IMR-90 (cell line): ENCODE measurements at regions not wholly inside any gene's neighbourhood (a gene's known extent, or its start where the extent isn't known, plus 50 kb on each side); places are given as distances from the start of the nearest gene placed in this dataset.

ENCODE experiments used
- ATAC-seq: fragments of 200-7000 bp; cut with Tn5 transposase; 2 replicates; pipeline ENCODE4 v1.9.1; 2020; ENCODE audit warnings: low read depth, mild to moderate bottlenecking, moderate library complexity
- BruUV-seq: library from RNA; stranded (reverse); fragments of 400-500 nt; replicated peaks from 2 replicates; lab custom pipeline; 2021; lab: Mats Ljungman, UMichigan
- CTCF ChIA-PET: fragments of 300-600 bp; formaldehyde crosslinking; extraction: SDS; loops from one replicate; lab custom pipeline; 2021; ENCODE audit warnings: antibody characterized with exemption; lab: Yijun Ruan, JAX
- POLR2A ChIA-PET: fragments of 300-600 bp; sonication (Branson Sonifier 250); formaldehyde crosslinking; loops from one replicate; lab custom pipeline; 2022; ENCODE audit warnings: antibody characterized with exemption; ENCODE audit not compliant: unreplicated experiment; lab: Charles Lee
- DNase-seq: peaks from one replicate; pipeline ENCODE4 v3.0.0; 2013
- H2AFZ ChIP-seq: replicated peaks from 2 replicates; pipeline ENCODE3; 2013; ENCODE audit warnings: low read length, mild to moderate bottlenecking; ENCODE audit not compliant: poor library complexity
- H2AK5ac ChIP-seq: 2 replicates; pipeline ENCODE4 v1.6.1; 2013; ENCODE audit warnings: low read depth, low read length, inconsistent platforms
- H2AK9ac ChIP-seq: replicated peaks from 2 replicates; pipeline ENCODE3; 2013; ENCODE audit warnings: mild to moderate bottlenecking, low read depth, low read length, moderate library complexity; ENCODE audit not compliant: poor library complexity
- H2BK120ac ChIP-seq: 2 replicates; pipeline ENCODE4 v1.6.1; 2013; ENCODE audit warnings: low read depth, low read length, inconsistent platforms
- H2BK15ac ChIP-seq: 3 replicates; pipeline ENCODE4 v1.6.1; 2013; ENCODE audit warnings: low read depth, low read length, inconsistent platforms
- H2BK20ac ChIP-seq: 2 replicates; pipeline ENCODE4 v1.6.1; 2013; ENCODE audit warnings: low read depth, mild to moderate bottlenecking, inconsistent platforms, low read length, moderate library complexity
- H2BK5ac ChIP-seq: 2 replicates; pipeline ENCODE4 v1.6.1; 2013; ENCODE audit warnings: mild to moderate bottlenecking, low read depth, low read length, inconsistent platforms; ENCODE audit not compliant: poor library complexity, severe bottlenecking
- H3K14ac ChIP-seq: replicated peaks from 2 replicates; pipeline ENCODE4 v1.6.1; 2013; ENCODE audit warnings: low read depth, low read length, inconsistent platforms
- H3K18ac ChIP-seq: 2 replicates; pipeline ENCODE4 v1.6.1; 2013; ENCODE audit warnings: low read depth, low read length, control low read depth
- H3K23ac ChIP-seq: 2 replicates; pipeline ENCODE4 v1.6.1; 2013; ENCODE audit warnings: low read depth, low read length, inconsistent platforms
- H3K27ac ChIP-seq: 2 replicates; pipeline ENCODE4 v1.5.1; 2013; ENCODE audit warnings: mild to moderate bottlenecking, control low read depth, low read length; ENCODE audit not compliant: insufficient read depth
- H3K27me3 ChIP-seq: 2 replicates; pipeline ENCODE4 v1.6.1; 2013; ENCODE audit warnings: low read length; ENCODE audit not compliant: control insufficient read depth, insufficient read depth
- H3K36me3 ChIP-seq: 2 replicates; pipeline ENCODE4 v1.6.1; 2013; ENCODE audit warnings: low read length, mixed read lengths; ENCODE audit not compliant: control insufficient read depth, insufficient read depth
- H3K4ac ChIP-seq: 2 replicates; pipeline ENCODE4 v1.6.1; 2013; ENCODE audit warnings: low read depth, low read length, inconsistent platforms
- H3K4me1 ChIP-seq: 2 replicates; pipeline ENCODE4 v1.6.1; 2013; ENCODE audit warnings: low read length, mixed read lengths; ENCODE audit not compliant: control insufficient read depth, insufficient read depth
- H3K4me2 ChIP-seq: 2 replicates; pipeline ENCODE4 v1.6.1; 2013; ENCODE audit warnings: low read depth, mild to moderate bottlenecking, control low read depth, low read length, moderate library complexity
- H3K4me3 ChIP-seq: 2 replicates; pipeline ENCODE4 v1.5.1; 2013; ENCODE audit warnings: low read depth, mild to moderate bottlenecking, control low read depth, low read length, moderate library complexity; ENCODE audit not compliant: insufficient read depth
- H3K56ac ChIP-seq: 2 replicates; pipeline ENCODE4 v1.6.1; 2013; ENCODE audit warnings: low read length, inconsistent platforms; ENCODE audit not compliant: insufficient read depth; ENCODE audit errors: extremely low read depth
- H3K79me1 ChIP-seq, 2 experiments: 2 replicates each; pipeline ENCODE4 v1.6.1; 2013; ENCODE audit warnings: low read length in 2 of 2, inconsistent platforms in 1 of 2, low read depth in 1 of 2
- H3K9ac ChIP-seq: 2 replicates; pipeline ENCODE4 v1.6.1; 2013; ENCODE audit warnings: low read depth, low read length, control low read depth
- H3K9me1 ChIP-seq: 2 replicates; pipeline ENCODE4 v1.6.1; 2013; ENCODE audit warnings: low read length, inconsistent platforms; ENCODE audit not compliant: insufficient read depth
- H3K9me3 ChIP-seq: 2 replicates; pipeline ENCODE4 v1.6.1; 2013; ENCODE audit warnings: low read length; ENCODE audit not compliant: control insufficient read depth, insufficient read depth
- H4K20me1 ChIP-seq: 2 replicates; pipeline ENCODE4 v1.6.1; 2013; ENCODE audit warnings: low read length, inconsistent platforms; ENCODE audit not compliant: insufficient read depth
- H4K5ac ChIP-seq: 2 replicates; pipeline ENCODE4 v1.6.1; 2013; ENCODE audit warnings: mild to moderate bottlenecking, low read depth, low read length, control low read depth
- H4K8ac ChIP-seq, 2 experiments: 2 replicates each; pipeline ENCODE4 v1.6.1; 2013; ENCODE audit warnings: low read depth in 2 of 2, low read length in 2 of 2, control low read depth in 1 of 2, inconsistent platforms in 1 of 2
- H4K91ac ChIP-seq: 2 replicates; pipeline ENCODE4 v1.6.1; 2013; ENCODE audit warnings: low read depth, low read length, inconsistent platforms; ENCODE audit not compliant: insufficient read depth
- BHLHE40 ChIP-seq: fragments of 150-350 bp; IDR thresholded peaks from 2 replicates; pipeline ENCODE4 v1.6.1; 2016; ENCODE audit warnings: mild to moderate bottlenecking, low read depth, low read length
- CEBPB ChIP-seq: IDR thresholded peaks from 2 replicates; pipeline ENCODE4 v1.6.1; 2012; ENCODE audit warnings: low read depth, low read length, improper control_type of control experiment
- CHD1 ChIP-seq: IDR thresholded peaks from 2 replicates; pipeline ENCODE4 v1.6.1; 2012; ENCODE audit warnings: low read depth, low read length, improper control_type of control experiment
- CTCF ChIP-seq: conservative IDR thresholded peaks from 2 replicates; pipeline ENCODE4 v1.5.1; 2012; ENCODE audit warnings: mild to moderate bottlenecking, low read depth, low read length, improper control_type of control experiment
- ELK1 ChIP-seq: fragments of 150-350 bp; IDR thresholded peaks from 2 replicates; pipeline ENCODE4 v1.6.1; 2016; ENCODE audit warnings: low read depth, mild to moderate bottlenecking, low read length, moderate library complexity, borderline replicate concordance
- FOS ChIP-seq: fragments of 150-350 bp; IDR thresholded peaks from 2 replicates; pipeline ENCODE4 v1.6.1; 2016; ENCODE audit warnings: low read depth, low read length
- MAFK ChIP-seq: IDR thresholded peaks from 2 replicates; pipeline ENCODE4 v1.6.1; 2012; ENCODE audit warnings: low read depth, low read length, improper control_type of control experiment
- MAZ ChIP-seq: IDR thresholded peaks from 2 replicates; pipeline ENCODE4 v1.6.1; 2012; ENCODE audit warnings: low read depth, mild to moderate bottlenecking, low read length, improper control_type of control experiment, moderate library complexity, borderline replicate concordance
- MXI1 ChIP-seq: IDR thresholded peaks from 2 replicates; pipeline ENCODE4 v1.6.1; 2012; ENCODE audit warnings: low read depth, mild to moderate bottlenecking, low read length, moderate library complexity, borderline replicate concordance
- NFE2L2 ChIP-seq: fragments of 150-350 bp; IDR thresholded peaks from 2 replicates; pipeline ENCODE4 v1.6.1; 2016; ENCODE audit warnings: low read depth, mild to moderate bottlenecking, low read length
- POLR2A ChIP-seq: IDR thresholded peaks from 2 replicates; pipeline ENCODE4 v1.6.1; 2012; ENCODE audit warnings: mild to moderate bottlenecking, low read depth, low read length
- RAD21 ChIP-seq: IDR thresholded peaks from 2 replicates; pipeline ENCODE4 v1.6.1; 2012; ENCODE audit warnings: low read length, improper control_type of control experiment
- RCOR1 ChIP-seq: IDR thresholded peaks from 2 replicates; pipeline ENCODE4 v1.6.1; 2012; ENCODE audit warnings: mild to moderate bottlenecking, low read length, improper control_type of control experiment; ENCODE audit not compliant: insufficient replicate concordance
- RFX5 ChIP-seq: IDR thresholded peaks from 2 replicates; pipeline ENCODE4 v1.8.0; 2012; ENCODE audit warnings: low read depth, mild to moderate bottlenecking, low read length, moderate library complexity
- SMC3 ChIP-seq: fragments of 150-350 bp; IDR thresholded peaks from 2 replicates; pipeline ENCODE4 v1.6.1; 2016; ENCODE audit warnings: low read depth, mild to moderate bottlenecking, antibody characterized with exemption, low read length, moderate library complexity
- USF2 ChIP-seq: fragments of 150-350 bp; IDR thresholded peaks from 2 replicates; pipeline ENCODE4 v1.6.1; 2017; ENCODE audit warnings: mild to moderate bottlenecking, antibody characterized with exemption, low read length, low read depth
- WGBS, 2 experiments: methylation state at CpG; one replicate each; pipeline versions ENCODE4 v1.1.5 to v1.1.7; 2013; ENCODE audit warnings: missing lambda C conversion rate in 2 of 2; ENCODE audit not compliant: insufficient read length in 1 of 2; ENCODE audit errors: extremely low coverage in 2 of 2; 5-methylcytosine and 5-hydroxymethylcytosine counted together
- dilution Hi-C: fragments of 300-500 bp; cut with HindIII; formaldehyde crosslinking; loops from one replicate; pipeline ENCODE4 v1.14.3; 2018; ENCODE audit warnings: low sequenced_read_pairs; ENCODE audit not compliant: unreplicated experiment
- in situ Hi-C: fragments of 300-500 bp; cut with MboI; formaldehyde crosslinking; loops from 3 replicates; pipeline ENCODE4 v1.14.3; 2019; ENCODE audit warnings: low sequenced_read_pairs, inconsistent platforms, mixed read lengths
- intact Hi-C: fragments of 100-400 bp; cut with micrococcal nuclease; formaldehyde crosslinking; loops from 2 replicates; pipeline ENCODE4 v1.10.0; 2022

DNA sequence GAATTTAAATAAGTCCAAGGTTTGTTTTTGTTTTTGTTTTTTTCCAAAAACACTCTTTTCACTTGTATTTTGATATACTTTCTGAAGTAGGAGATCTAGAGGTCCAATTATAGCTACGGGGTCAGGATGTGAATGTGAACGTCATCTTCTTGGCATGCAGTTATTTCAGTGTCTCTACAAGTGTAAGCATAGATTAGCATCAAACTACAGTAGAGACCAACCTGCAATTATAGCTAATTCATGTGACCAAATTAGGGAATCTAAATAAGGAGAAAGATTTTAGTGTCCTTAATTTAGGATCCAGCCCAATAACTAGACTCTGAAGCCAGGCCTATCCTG is 107.3 kb upstream of the PALMD start:
- Histone ChIP-seq H3K27ac (no peak overlapping the region), H4K91ac (no peak overlapping the region), H3K9ac (no peak overlapping the region), H4K20me1 (no peaks in the 10 kb centered on the region), H3K18ac (no peak overlapping the region), H2BK15ac (no peak overlapping the region), H2AK9ac (no peak overlapping the region), H2BK120ac (no peak overlapping the region), H2AFZ (no peak overlapping the region), H3K23ac (no peak overlapping the region), H2BK20ac (no peak overlapping the region), H2BK5ac (no peak overlapping the region), H4K8ac (no peak overlapping the region), H2AK5ac (no peak overlapping the region), H4K5ac (no peak overlapping the region), H3K4me2 (no peak overlapping the region), H3K36me3 (no peaks in the 10 kb centered on the region), H3K56ac (no peak overlapping the region), H3K4me1 (no peaks in the 10 kb centered on the region), H3K79me1 (no peaks in the 10 kb centered on the region), H3K9me1 (no peaks in the 10 kb centered on the region), H3K14ac (no peak overlapping the region), H3K4ac (no peak overlapping the region), H3K9me3 (no peaks in the 10 kb centered on the region), H3K27me3 (no peaks in the 10 kb centered on the region), H3K4me3 (no peak overlapping the region)
- ChIA-PET CTCF (no interaction called here), POLR2A (no interaction called here)
- intact Hi-C loops, result no loop called here
- DNase-seq, result no peak
- WGBS, 2 experiments, result no CpG with 5 or more reads among the region's 2 CpGs
- ATAC-seq, result no peak
- dilution Hi-C loops, result no loop called here
- no TSS peak for BruUV-seq
- in situ Hi-C loops, result no loop called here
- TF ChIP-seq CEBPB, result no peak
- TF ChIP-seq MAZ, result no peak
- no peak for TF ChIP-seq SMC3
- TF ChIP-seq ELK1, result no peak
- TF ChIP-seq RCOR1, result no peak
- TF ChIP-seq MAFK, result no peak
- TF ChIP-seq POLR2A, result no peak
- no peak for TF ChIP-seq CTCF
- TF ChIP-seq FOS, result no peak
- no peak for TF ChIP-seq MXI1
- no peak for TF ChIP-seq BHLHE40
- no peak for TF ChIP-seq NFE2L2
- no peak for TF ChIP-seq USF2
- no peak for TF ChIP-seq RAD21
- no peak for TF ChIP-seq RFX5
- TF ChIP-seq CHD1, result no peak
